Omental fat pad (tissue), 3 donors: ENCODE measurements at regions not wholly inside any gene's neighbourhood (a gene's known extent, or its start where the extent isn't known, plus 50 kb on each side); places are given as distances from the start of the nearest gene placed in this dataset.

Source experiments
- ATAC-seq: fragments of 150-250 bp; one replicate; pipeline ENCODE4 v1.9.1; 2016; ENCODE audit warnings: mild to moderate bottlenecking, moderate library complexity; ENCODE audit not compliant: low FRiP score
- DNase-seq: peaks from one replicate; pipeline ENCODE4 v3.0.0-alpha.2; 2019; ENCODE audit warnings: low spot score
- TF ChIP-seq, protein P1 (sequence below), 3 donors: fragments of 450-650 bp; IDR thresholded peaks; one replicate each; pipeline ENCODE4 v1.5.1; 2016 to 2017; ENCODE audit warnings: antibody characterized with exemption in 3 of 3, mild to moderate bottlenecking in 3 of 3, moderate library complexity in 2 of 3

- TF ChIP-seq, protein P1, sequence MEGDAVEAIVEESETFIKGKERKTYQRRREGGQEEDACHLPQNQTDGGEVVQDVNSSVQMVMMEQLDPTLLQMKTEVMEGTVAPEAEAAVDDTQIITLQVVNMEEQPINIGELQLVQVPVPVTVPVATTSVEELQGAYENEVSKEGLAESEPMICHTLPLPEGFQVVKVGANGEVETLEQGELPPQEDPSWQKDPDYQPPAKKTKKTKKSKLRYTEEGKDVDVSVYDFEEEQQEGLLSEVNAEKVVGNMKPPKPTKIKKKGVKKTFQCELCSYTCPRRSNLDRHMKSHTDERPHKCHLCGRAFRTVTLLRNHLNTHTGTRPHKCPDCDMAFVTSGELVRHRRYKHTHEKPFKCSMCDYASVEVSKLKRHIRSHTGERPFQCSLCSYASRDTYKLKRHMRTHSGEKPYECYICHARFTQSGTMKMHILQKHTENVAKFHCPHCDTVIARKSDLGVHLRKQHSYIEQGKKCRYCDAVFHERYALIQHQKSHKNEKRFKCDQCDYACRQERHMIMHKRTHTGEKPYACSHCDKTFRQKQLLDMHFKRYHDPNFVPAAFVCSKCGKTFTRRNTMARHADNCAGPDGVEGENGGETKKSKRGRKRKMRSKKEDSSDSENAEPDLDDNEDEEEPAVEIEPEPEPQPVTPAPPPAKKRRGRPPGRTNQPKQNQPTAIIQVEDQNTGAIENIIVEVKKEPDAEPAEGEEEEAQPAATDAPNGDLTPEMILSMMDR (IDR thresholded peaks at IDR 0.05): no peak
- no peak for DNase-seq
- peak; percentile 62 for ATAC-seq
Measured at GRCh38 chr20:6956574-6956973, 189.1 kb downstream of the BMP2 start.

DNA sequence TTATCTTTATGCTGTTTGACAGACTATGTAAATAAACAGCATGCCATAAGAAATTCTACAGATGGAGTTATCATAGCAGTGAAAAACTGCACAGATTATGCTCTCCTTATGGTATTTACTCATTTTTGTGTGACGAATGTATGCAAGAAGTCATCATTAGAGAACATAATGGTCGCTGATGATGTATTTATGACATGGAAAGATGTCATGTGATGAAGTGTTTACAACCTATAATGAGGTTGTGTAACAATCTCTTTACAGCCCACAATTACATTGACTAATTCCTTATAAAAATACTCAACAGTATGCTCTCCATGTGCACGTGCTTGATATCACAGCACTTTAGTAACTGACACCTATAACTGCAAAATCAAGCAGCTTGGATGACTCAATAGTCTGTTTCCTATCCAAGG, 192.4 kb downstream of the BMP2 start:
- TF ChIP-seq, protein P1 (IDR thresholded peaks at IDR 0.05): no peak
- no peak for ATAC-seq
- no peak for DNase-seq

GRCh38 chr20:6966721-6967120, 199.2 kb downstream of the BMP2 start:
- TF ChIP-seq, protein P1 (IDR thresholded peaks at IDR 0.05): no peak

DNA sequence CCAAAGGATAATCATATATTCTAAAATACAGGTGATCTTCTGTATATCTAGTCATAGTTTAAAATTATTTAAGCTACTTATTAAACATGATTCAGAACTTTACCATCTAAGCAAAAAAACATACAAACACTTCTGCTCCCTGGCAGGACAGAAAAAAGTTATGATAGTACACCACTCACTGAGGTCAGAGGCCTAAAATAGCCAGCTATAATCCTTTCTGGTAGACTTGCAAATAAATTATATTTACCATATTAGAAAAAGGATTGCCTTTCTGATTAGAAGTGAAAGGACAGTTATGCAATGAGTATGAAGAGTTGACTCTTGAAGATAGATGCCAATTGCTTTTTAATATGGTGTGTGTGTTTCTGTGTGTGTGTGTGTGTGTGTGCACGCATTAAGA, 207.4 kb downstream of the BMP2 start:
- no peak for ATAC-seq
- TF ChIP-seq, protein P1 (IDR thresholded peaks at IDR 0.05): no peak
- DNase-seq: no peak

More at GRCh38 chr20:6966721-6967120, 199.2 kb downstream of the BMP2 start:
- DNase-seq (no peak), ATAC-seq (no peak)

GRCh38 chr20:6975311-6975710, 207.8 kb downstream of the BMP2 start:
- DNase-seq (no peak), ATAC-seq (no peak)
- TF ChIP-seq, protein P1 (IDR thresholded peaks at IDR 0.05): no peak

DNA sequence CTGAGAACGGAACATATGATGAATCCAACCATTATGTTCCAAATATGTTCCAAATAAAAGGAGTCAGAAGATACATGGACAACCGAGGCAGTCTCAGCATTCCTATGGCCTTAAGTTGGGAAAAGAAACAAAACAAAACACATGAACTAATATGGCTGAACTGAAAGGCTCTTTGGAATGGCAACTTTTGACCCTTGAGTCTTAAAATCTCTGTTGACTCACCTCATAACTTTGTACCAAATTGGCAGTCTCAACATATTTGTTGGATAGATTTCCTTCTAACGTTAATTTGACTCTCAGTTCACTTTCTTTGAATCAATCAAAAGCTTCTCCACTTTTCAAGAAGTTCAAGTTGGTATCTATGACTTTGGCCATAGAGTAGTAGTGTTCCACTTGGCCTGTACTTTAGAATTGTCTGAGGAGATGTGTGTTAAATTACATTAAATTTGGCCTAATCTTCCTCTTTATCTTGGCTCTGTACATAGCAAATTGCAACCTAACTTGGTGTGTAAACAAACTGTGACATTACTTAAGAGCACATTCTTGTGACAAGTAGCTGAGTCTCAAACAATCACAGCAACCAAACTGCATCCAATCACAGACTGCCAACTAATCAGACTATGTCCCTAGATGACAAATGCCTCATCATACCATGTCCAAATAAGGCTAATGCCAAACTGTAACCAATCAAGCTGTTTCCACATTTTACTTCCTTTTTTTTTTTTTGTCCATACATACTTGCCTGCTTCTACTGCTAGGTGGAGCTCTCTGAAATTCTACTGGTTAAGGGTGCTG, 208.8 kb downstream of the BMP2 start:
- no peak for DNase-seq
- TF ChIP-seq, protein P1 (IDR thresholded peaks at IDR 0.05): no peak
- ATAC-seq: no peak

- no peak for ATAC-seq
- TF ChIP-seq, protein P1 (IDR thresholded peaks at IDR 0.05): no peak
Measured at GRCh38 chr20:6979621-6980020, 212.1 kb downstream of the BMP2 start.

More at GRCh38 chr20:6979621-6980020, 212.1 kb downstream of the BMP2 start:
- DNase-seq: no peak
